ENCODE measurements at regions not wholly inside any gene's neighbourhood (a gene's known extent, or its start where the extent isn't known, plus 50 kb on each side); places are given as distances from the start of the nearest gene placed in this dataset.

- no peaks in the 10 kb centered on the region for H3K9me1 ChIP-seq (ENCODE audit: control insufficient read depth, extremely low read depth, insufficient read depth, low read length)
- dilution Hi-C loops (cut with MboI; ENCODE audit: extremely low pct_ligation_motif_present, low sequenced_read_pairs): no loop called here
- no peak for TF ChIP-seq CTCF (optimal IDR thresholded peaks at IDR 0.05 in 1 of 3, IDR thresholded peaks at IDR 0.05 in 1 of 3, conservative IDR thresholded peaks at IDR 0.05 in 1 of 3; ENCODE audit: extremely low read depth in 1 of 3, insufficient read depth in 2 of 3, low read length in 3 of 3)
- no peak for TF ChIP-seq EZH2 (IDR thresholded peaks at IDR 0.05; ENCODE audit: low read length)
- H3K36me3 ChIP-seq (ENCODE audit: control insufficient read depth in 2 of 2, extremely low read depth in 1 of 2, insufficient read depth in 2 of 2, low read length in 2 of 2): no peaks in the 10 kb centered on the region
- H3K9ac ChIP-seq (ENCODE audit: control insufficient read depth, extremely low read depth, insufficient read depth, low read length): no peak overlapping the region
- H3K4me2 ChIP-seq (ENCODE audit: control insufficient read depth, extremely low read depth, insufficient read depth, low read depth, low read length): no peak overlapping the region
- H3K9me3 ChIP-seq (ENCODE audit: control insufficient read depth, low read depth, low read length): no peaks in the 10 kb centered on the region
- H3K4me3 ChIP-seq (ENCODE audit: control insufficient read depth in 2 of 3, extremely low read depth in 1 of 3, insufficient read depth in 2 of 3, low read depth in 1 of 3, low read length in 3 of 3): no peak overlapping the region
- no peaks in the 10 kb centered on the region for H3K27me3 ChIP-seq (ENCODE audit: control insufficient read depth, extremely low read depth, insufficient read depth, low read length)
- H4K20me1 ChIP-seq (ENCODE audit: control insufficient read depth, extremely low read depth, insufficient read depth, low read length): no peaks in the 10 kb centered on the region
- no peaks in the 10 kb centered on the region for H3K79me2 ChIP-seq (ENCODE audit: control insufficient read depth, insufficient read depth, low read length)
- no peak overlapping the region for H2AFZ ChIP-seq (ENCODE audit: control insufficient read depth, low read length)
- DNase-seq (ENCODE audit: low read depth, low spot score) (no peak), FAIRE-seq (no peak)
- H3K4me1 ChIP-seq (ENCODE audit: control insufficient read depth, extremely low read depth, insufficient read depth, low read length): no peaks in the 10 kb centered on the region
- no peak overlapping the region for H3K27ac ChIP-seq (ENCODE audit: control insufficient read depth, insufficient read depth, low read length)
Observed at GRCh38 chr9:25207402-25208195, 470.6 kb downstream of the TUSC1 start.

GRCh38 chr9:25206027-25206426, 472.2 kb downstream of the TUSC1 start:
- H3K79me2 ChIP-seq (ENCODE audit: control insufficient read depth, insufficient read depth, low read length): no peaks in the 10 kb centered on the region
- H3K9me3 ChIP-seq (ENCODE audit: control insufficient read depth, low read depth, low read length): no peaks in the 10 kb centered on the region
- dilution Hi-C loops (cut with MboI; ENCODE audit: extremely low pct_ligation_motif_present, low sequenced_read_pairs): no loop called here
- no peak overlapping the region for H3K4me3 ChIP-seq (ENCODE audit: control insufficient read depth in 2 of 3, extremely low read depth in 1 of 3, insufficient read depth in 2 of 3, low read depth in 1 of 3, low read length in 3 of 3)
- no peaks in the 10 kb centered on the region for H4K20me1 ChIP-seq (ENCODE audit: control insufficient read depth, extremely low read depth, insufficient read depth, low read length)
- H3K27me3 ChIP-seq (ENCODE audit: control insufficient read depth, extremely low read depth, insufficient read depth, low read length): no peaks in the 10 kb centered on the region
- TF ChIP-seq EZH2 (IDR thresholded peaks at IDR 0.05; ENCODE audit: low read length) (no peak), CTCF (optimal IDR thresholded peaks at IDR 0.05 in 1 of 3, IDR thresholded peaks at IDR 0.05 in 1 of 3, conservative IDR thresholded peaks at IDR 0.05 in 1 of 3; ENCODE audit: extremely low read depth in 1 of 3, insufficient read depth in 2 of 3, low read length in 3 of 3) (no peak)
- no peaks in the 10 kb centered on the region for H3K36me3 ChIP-seq (ENCODE audit: control insufficient read depth in 2 of 2, extremely low read depth in 1 of 2, insufficient read depth in 2 of 2, low read length in 2 of 2)
- FAIRE-seq: no peak
- H3K4me1 ChIP-seq (ENCODE audit: control insufficient read depth, extremely low read depth, insufficient read depth, low read length): no peaks in the 10 kb centered on the region
- no peak overlapping the region for H3K4me2 ChIP-seq (ENCODE audit: control insufficient read depth, extremely low read depth, insufficient read depth, low read depth, low read length)
- H2AFZ ChIP-seq (ENCODE audit: control insufficient read depth, low read length): no peak overlapping the region
- H3K9me1 ChIP-seq (ENCODE audit: control insufficient read depth, extremely low read depth, insufficient read depth, low read length): no peaks in the 10 kb centered on the region
- H3K27ac ChIP-seq (ENCODE audit: control insufficient read depth, insufficient read depth, low read length): no peak overlapping the region
- DNase-seq (ENCODE audit: low read depth, low spot score): no peak
- no peak overlapping the region for H3K9ac ChIP-seq (ENCODE audit: control insufficient read depth, extremely low read depth, insufficient read depth, low read length)
